Stimulated activated CD4-positive, alpha-beta T cell treated with anti-CD3 and anti-CD28 coated beads, Interleukin-4, amount 100 ng/mL, for 48 hours (primary cell): ENCODE measurements at regions not wholly inside any gene's neighbourhood (a gene's known extent, or its start where the extent isn't known, plus 50 kb on each side); places are given as distances from the start of the nearest gene placed in this dataset.

Experiments used
- DNase-seq, 2 donors: peaks; one replicate each; pipeline ENCODE4 v3.0.0-alpha.2; 2020; ENCODE audit warnings: low read depth in 2 of 2

GRCh38 chr4:1511441-1512041 lies 105.3 kb upstream of the NKX1-1 start:
- peak in 1 of 2 donors; percentile 39 for DNase-seq

- no peak for DNase-seq
Observed at GRCh38 chr4:1510931-1511330, 104.7 kb upstream of the NKX1-1 start.

- DNase-seq: no peak
Observed at GRCh38 chr4:1509366-1509765, 103.1 kb upstream of the NKX1-1 start.

GRCh38 chr4:1508161-1509160 lies 102.2 kb upstream of the NKX1-1 start:
- DNase-seq: no peak

GRCh38 chr4:1506956-1507721 lies 100.9 kb upstream of the NKX1-1 start:
- DNase-seq: no peak

- DNase-seq: no peak
Observed at GRCh38 chr4:1505511-1506460, 99.5 kb upstream of the NKX1-1 start.

- no peak for DNase-seq
Observed at GRCh38 chr4:1504595-1505500, 98.6 kb upstream of the NKX1-1 start.

- no peak for DNase-seq
Observed at GRCh38 chr4:1503583-1504471, 97.6 kb upstream of the NKX1-1 start.

GRCh38 chr4:1502976-1503375 lies 96.7 kb upstream of the NKX1-1 start:
- no peak for DNase-seq

- DNase-seq: no peak
Observed at GRCh38 chr4:1502501-1502886, 96.3 kb upstream of the NKX1-1 start.

- DNase-seq: no peak
Observed at GRCh38 chr4:1501754-1502500, 95.7 kb upstream of the NKX1-1 start.

GRCh38 chr4:1500966-1501753 lies 94.9 kb upstream of the NKX1-1 start:
- DNase-seq: no peak

GRCh38 chr4:1500231-1500965 lies 94.2 kb upstream of the NKX1-1 start:
- DNase-seq: no peak

GRCh38 chr4:1499465-1499864 lies 93.2 kb upstream of the NKX1-1 start:
- no peak for DNase-seq

- no peak for DNase-seq
Observed at GRCh38 chr4:1497189-1497801, 91.1 kb upstream of the NKX1-1 start.

GRCh38 chr4:1496116-1496642 lies 89.9 kb upstream of the NKX1-1 start:
- DNase-seq: no peak
